ENCODE measurements at regions not wholly inside any gene's neighbourhood (a gene's known extent, or its start where the extent isn't known, plus 50 kb on each side); places are given as distances from the start of the nearest gene placed in this dataset.
"Not testable (repeated sequence)": the region's sequence is repeated elsewhere in the genome, so short reads cannot be mapped to it uniquely, and the experiment has no call there.

DNA sequence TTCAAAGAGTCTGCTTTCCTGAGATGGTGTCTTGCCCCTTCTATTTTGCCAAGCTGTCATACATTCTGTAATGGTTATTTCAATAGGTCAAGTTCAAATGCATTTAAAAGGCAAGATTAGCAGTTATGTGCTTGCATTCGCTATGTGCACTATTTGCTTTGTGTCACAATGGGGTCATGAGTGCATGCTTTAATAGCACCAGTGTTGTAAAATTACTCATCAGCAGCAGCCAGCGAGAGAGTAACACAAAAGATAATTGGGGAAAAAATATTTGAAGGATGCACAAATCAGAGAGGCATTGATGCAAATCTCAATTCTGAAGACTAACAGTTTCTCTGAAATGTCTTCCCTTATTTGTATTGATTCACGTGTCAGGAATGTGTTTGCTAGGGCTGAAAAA is 180.7 kb upstream of the FOLH1 start:
- H3K4me1 Mint-ChIP-seq (ENCODE audit: low read depth); H3K9me3 Mint-ChIP-seq (ENCODE audit: low read depth); H3K27ac Mint-ChIP-seq (ENCODE audit: unreplicated experiment); H3K4me3 Mint-ChIP-seq (ENCODE audit: unreplicated experiment); H3K27me3 Mint-ChIP-seq (ENCODE audit: low read depth); H3K36me3 Mint-ChIP-seq (ENCODE audit: low read depth); DNase-seq (ENCODE audit: low spot score): not testable (repeated sequence)

DNA sequence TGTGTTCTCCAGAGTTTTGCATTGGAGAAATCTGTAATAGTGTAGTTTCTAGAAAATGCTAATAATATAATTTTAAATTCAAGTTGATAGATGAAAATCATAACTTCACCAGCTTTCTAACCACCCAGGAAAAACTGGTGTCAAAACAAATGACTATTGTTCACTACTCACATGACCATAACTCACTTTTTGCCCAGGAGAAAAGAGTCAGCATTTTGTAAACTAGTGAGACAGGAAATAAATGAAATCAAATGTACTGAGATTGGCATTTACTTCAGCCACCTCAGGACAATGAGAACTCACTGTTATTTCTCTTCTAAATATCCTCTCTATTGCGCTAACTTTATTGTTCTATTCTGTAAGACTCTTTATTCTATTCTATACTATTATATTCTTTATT is 176.0 kb upstream of the FOLH1 start:
- not testable (repeated sequence) for DNase-seq (ENCODE audit: low spot score); H3K27me3 Mint-ChIP-seq (ENCODE audit: low read depth); H3K4me1 Mint-ChIP-seq (ENCODE audit: low read depth); H3K9me3 Mint-ChIP-seq (ENCODE audit: low read depth); H3K4me3 Mint-ChIP-seq (ENCODE audit: unreplicated experiment); H3K36me3 Mint-ChIP-seq (ENCODE audit: low read depth); H3K27ac Mint-ChIP-seq (ENCODE audit: unreplicated experiment)

GRCh38 chr11:49377978-49378377 is 169.6 kb upstream of the FOLH1 start:
- H3K27me3 Mint-ChIP-seq (ENCODE audit: low read depth), result no peaks in the 10 kb centered on the region
- H3K27ac Mint-ChIP-seq (ENCODE audit: unreplicated experiment), result no peak overlapping the region
- no peaks in the 10 kb centered on the region for H3K9me3 Mint-ChIP-seq (ENCODE audit: low read depth)
- no peak for DNase-seq (ENCODE audit: low spot score)
- H3K36me3 Mint-ChIP-seq (ENCODE audit: low read depth), result no peaks in the 10 kb centered on the region
- H3K4me3 Mint-ChIP-seq (ENCODE audit: unreplicated experiment), result no peak overlapping the region
- no peaks in the 10 kb centered on the region for H3K4me1 Mint-ChIP-seq (ENCODE audit: low read depth)
- TF ChIP-seq CTCF (IDR thresholded peaks at IDR 0.05), result no peak

DNA sequence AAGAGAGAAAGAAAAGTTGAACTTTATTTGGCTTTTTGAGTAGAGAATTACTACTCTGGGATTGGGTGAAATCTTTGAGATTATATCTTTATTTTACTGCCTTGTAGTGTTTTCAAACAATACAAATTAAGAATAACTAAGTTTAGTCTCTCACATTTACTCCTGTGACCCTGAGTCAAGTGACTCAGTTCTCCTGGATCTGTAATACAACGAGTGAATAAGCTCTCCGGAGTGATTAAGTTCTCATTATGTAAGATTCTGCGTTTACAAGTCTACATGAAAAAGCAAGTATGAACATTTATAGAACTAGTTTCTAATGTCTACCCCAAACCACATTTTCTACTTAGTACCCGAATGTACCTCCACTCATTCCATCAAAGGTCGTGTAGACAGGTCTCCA is 165.5 kb upstream of the FOLH1 start:
- H3K4me1 Mint-ChIP-seq (ENCODE audit: low read depth); H3K27ac Mint-ChIP-seq (ENCODE audit: unreplicated experiment); H3K4me3 Mint-ChIP-seq (ENCODE audit: unreplicated experiment); H3K27me3 Mint-ChIP-seq (ENCODE audit: low read depth); H3K36me3 Mint-ChIP-seq (ENCODE audit: low read depth); DNase-seq (ENCODE audit: low spot score); H3K9me3 Mint-ChIP-seq (ENCODE audit: low read depth): not testable (repeated sequence)

DNA sequence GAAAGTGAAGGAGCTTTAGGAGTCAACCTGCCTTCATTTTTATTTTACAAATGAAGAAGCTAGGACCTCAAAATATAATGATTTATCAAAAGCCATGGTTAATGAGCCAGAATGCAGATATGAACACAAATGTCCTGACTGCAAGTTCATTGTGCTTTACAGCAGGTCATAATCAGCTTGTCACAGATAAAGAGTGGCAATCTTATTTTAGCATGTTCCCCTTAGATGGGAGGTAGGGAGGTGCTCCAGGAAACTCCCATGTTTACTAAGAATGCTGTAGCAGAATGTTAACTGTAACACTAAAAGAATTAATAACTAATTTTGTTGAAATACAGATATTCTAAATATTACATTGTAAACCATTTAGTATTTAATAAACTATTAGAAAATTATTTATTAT is 165.0 kb upstream of the FOLH1 start:
- H3K9me3 Mint-ChIP-seq (ENCODE audit: low read depth); H3K36me3 Mint-ChIP-seq (ENCODE audit: low read depth); H3K4me1 Mint-ChIP-seq (ENCODE audit: low read depth); H3K4me3 Mint-ChIP-seq (ENCODE audit: unreplicated experiment); DNase-seq (ENCODE audit: low spot score); H3K27ac Mint-ChIP-seq (ENCODE audit: unreplicated experiment); H3K27me3 Mint-ChIP-seq (ENCODE audit: low read depth): not testable (repeated sequence)

DNA sequence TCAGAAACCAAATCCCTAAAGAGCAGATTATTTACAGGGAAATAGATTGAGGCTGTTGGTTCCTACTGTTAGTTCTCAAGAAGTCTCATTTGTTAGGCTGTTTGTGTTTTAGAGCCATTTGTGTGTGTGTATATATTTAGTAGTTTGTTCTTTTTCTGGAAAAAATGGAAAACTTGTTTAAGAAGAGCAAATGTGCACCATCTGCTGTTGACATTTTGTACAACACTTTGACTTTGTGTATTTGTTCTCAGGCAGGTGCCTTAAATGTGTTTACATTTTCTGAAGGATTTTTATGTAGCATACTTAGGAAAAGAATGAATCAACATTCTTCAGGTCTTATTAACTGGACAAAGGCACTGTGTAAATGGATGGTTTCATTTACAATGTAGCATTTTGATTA is 163.7 kb upstream of the FOLH1 start:
- H3K4me1 Mint-ChIP-seq (ENCODE audit: low read depth); H3K9me3 Mint-ChIP-seq (ENCODE audit: low read depth); H3K36me3 Mint-ChIP-seq (ENCODE audit: low read depth); H3K4me3 Mint-ChIP-seq (ENCODE audit: unreplicated experiment); H3K27me3 Mint-ChIP-seq (ENCODE audit: low read depth); H3K27ac Mint-ChIP-seq (ENCODE audit: unreplicated experiment); DNase-seq (ENCODE audit: low spot score): not testable (repeated sequence)
- TF ChIP-seq CTCF (IDR thresholded peaks at IDR 0.05), result peak; percentile 18

- H3K27ac Mint-ChIP-seq (ENCODE audit: unreplicated experiment); H3K27me3 Mint-ChIP-seq (ENCODE audit: low read depth); H3K36me3 Mint-ChIP-seq (ENCODE audit: low read depth); DNase-seq (ENCODE audit: low spot score); H3K4me1 Mint-ChIP-seq (ENCODE audit: low read depth); H3K9me3 Mint-ChIP-seq (ENCODE audit: low read depth); H3K4me3 Mint-ChIP-seq (ENCODE audit: unreplicated experiment): not testable (repeated sequence)
These were observed 160.2 kb upstream of the FOLH1 start for GRCh38 chr11:49368556-49368955.

DNA sequence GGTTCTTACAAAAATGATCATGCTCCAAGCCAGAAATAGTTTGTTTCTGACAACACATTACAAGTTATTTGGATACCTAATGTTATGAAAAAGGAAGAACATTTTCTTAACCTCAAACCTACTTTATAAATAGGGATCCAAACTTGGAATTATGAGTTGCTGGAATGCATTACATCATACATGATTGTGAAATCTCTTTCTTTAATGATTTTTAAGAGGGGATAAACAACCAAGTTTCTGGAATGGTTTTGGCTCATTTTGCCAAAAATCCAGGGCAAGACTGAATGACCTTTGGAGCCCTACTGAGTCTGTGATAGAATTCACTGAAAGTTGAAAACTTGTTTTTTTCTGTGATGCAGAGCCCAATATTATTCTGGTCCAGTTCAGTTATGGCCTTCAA is 157.0 kb upstream of the FOLH1 start:
- H3K4me3 Mint-ChIP-seq (ENCODE audit: unreplicated experiment); H3K27me3 Mint-ChIP-seq (ENCODE audit: low read depth); H3K9me3 Mint-ChIP-seq (ENCODE audit: low read depth); H3K4me1 Mint-ChIP-seq (ENCODE audit: low read depth); DNase-seq (ENCODE audit: low spot score); H3K27ac Mint-ChIP-seq (ENCODE audit: unreplicated experiment); H3K36me3 Mint-ChIP-seq (ENCODE audit: low read depth): not testable (repeated sequence)

DNA sequence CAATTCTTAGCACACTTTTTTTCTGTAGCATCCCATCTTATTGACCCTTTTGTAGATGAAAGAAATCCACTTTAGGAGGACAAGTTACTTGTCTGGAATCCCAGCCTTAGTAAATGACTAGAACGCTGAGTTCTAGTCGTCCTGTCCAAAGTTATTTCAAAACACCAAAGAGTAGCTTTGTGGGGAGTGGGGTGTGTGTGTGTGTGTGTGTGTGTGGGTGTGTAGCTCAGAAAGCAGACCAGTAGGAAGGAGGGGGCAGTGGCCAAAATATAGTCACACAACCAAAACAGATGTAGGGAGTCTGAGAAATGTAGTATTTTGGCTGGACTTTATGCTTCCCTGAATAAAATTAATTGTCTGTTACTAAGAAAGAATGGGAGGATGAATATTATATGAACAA is 154.6 kb upstream of the FOLH1 start:
- not testable (repeated sequence) for H3K36me3 Mint-ChIP-seq (ENCODE audit: low read depth); H3K4me1 Mint-ChIP-seq (ENCODE audit: low read depth); H3K27me3 Mint-ChIP-seq (ENCODE audit: low read depth); H3K4me3 Mint-ChIP-seq (ENCODE audit: unreplicated experiment); H3K27ac Mint-ChIP-seq (ENCODE audit: unreplicated experiment); H3K9me3 Mint-ChIP-seq (ENCODE audit: low read depth); DNase-seq (ENCODE audit: low spot score)

DNA sequence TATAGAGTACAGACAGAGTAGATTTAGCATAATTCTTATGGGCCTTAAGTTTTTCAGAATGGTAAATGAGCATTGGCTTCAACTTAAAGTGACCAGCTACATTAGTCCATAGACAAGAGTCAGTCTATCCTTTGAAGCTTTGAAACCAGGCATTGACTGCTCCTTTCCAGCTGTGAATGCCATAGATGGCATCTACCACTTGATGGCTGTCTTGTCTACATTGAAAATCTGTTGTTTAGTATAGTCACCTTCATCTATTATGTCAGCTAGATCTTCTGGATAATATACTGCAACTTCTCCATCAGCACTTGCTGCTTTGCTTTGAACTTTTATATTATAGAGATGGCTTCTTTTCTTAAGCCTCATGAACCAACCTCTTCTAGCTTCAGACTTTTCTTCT is 146.1 kb upstream of the FOLH1 start:
- H3K27ac Mint-ChIP-seq (ENCODE audit: unreplicated experiment); H3K27me3 Mint-ChIP-seq (ENCODE audit: low read depth): not testable (repeated sequence)
- H3K9me3 Mint-ChIP-seq (ENCODE audit: low read depth), result peaks cover 11% of the 10 kb centered on the region

DNA sequence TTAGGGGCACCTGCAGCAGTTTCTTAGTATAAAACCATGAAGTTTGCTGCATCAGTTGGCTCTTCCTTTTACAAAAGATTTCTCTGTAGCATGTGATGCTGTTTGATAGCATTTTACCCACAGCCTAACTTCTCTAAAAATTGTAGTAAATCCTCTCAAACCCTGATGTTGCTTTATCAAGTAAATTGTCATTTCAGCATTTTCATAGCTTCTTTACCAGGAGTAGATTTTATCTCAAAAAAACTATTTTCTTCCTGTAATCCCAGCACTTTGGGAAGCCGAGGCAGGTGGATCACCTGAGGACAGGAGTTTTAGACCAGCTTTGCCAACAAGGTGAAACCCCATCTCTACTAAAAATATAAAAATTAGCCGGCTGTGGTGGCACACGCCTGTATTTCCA is 144.5 kb upstream of the FOLH1 start:
- not testable (repeated sequence) for H3K9me3 Mint-ChIP-seq (ENCODE audit: low read depth); H3K27me3 Mint-ChIP-seq (ENCODE audit: low read depth); DNase-seq (ENCODE audit: low spot score); H3K4me1 Mint-ChIP-seq (ENCODE audit: low read depth); H3K36me3 Mint-ChIP-seq (ENCODE audit: low read depth); H3K27ac Mint-ChIP-seq (ENCODE audit: unreplicated experiment); H3K4me3 Mint-ChIP-seq (ENCODE audit: unreplicated experiment)

More for the DNA sequence above, 146.1 kb upstream of the FOLH1 start:
- not testable (repeated sequence) for H3K4me3 Mint-ChIP-seq (ENCODE audit: unreplicated experiment); H3K4me1 Mint-ChIP-seq (ENCODE audit: low read depth); H3K36me3 Mint-ChIP-seq (ENCODE audit: low read depth); DNase-seq (ENCODE audit: low spot score)

- H3K4me1 Mint-ChIP-seq (ENCODE audit: low read depth); H3K4me3 Mint-ChIP-seq (ENCODE audit: unreplicated experiment); H3K27ac Mint-ChIP-seq (ENCODE audit: unreplicated experiment); DNase-seq (ENCODE audit: low spot score); H3K36me3 Mint-ChIP-seq (ENCODE audit: low read depth); H3K27me3 Mint-ChIP-seq (ENCODE audit: low read depth); H3K9me3 Mint-ChIP-seq (ENCODE audit: low read depth): not testable (repeated sequence)
These were observed 138.2 kb upstream of the FOLH1 start for GRCh38 chr11:49346627-49347026.

Data from chondrocyte (in vitro differentiated cells).